Spleen (tissue), 11 donors: ENCODE measurements at regions not wholly inside any gene's neighbourhood (a gene's known extent, or its start where the extent isn't known, plus 50 kb on each side); places are given as distances from the start of the nearest gene placed in this dataset.
A peak's percentile ranks its signal among the peaks of the same experiment; 100 is the strongest.

ENCODE experiments used
- DNase-seq: peaks from one replicate; pipeline ENCODE4 v3.0.0-alpha.2; 2020
- H3K27ac ChIP-seq, 8 donors: fragments of 200-600 bp; sonication (generic) in 7 of 8; 1 replicate in 4 of 8; 2 replicates in 4 of 8; pipeline versions ENCODE4 v1.5.0 to v1.8.0; 2016 to 2021; ENCODE audit warnings: inconsistent platforms in 4 of 8, mild to moderate bottlenecking in 4 of 8, moderate library complexity in 1 of 8
- H3K27me3 ChIP-seq, 7 donors: fragments of 200-600 bp; sonication (generic) in 6 of 7; replicated peaks in 1 of 7; 1 replicate in 4 of 7; 2 replicates in 3 of 7; pipeline versions ENCODE4 v1.5.0 to v1.8.0; 2016 to 2021; ENCODE audit warnings: inconsistent platforms in 3 of 7, mild to moderate bottlenecking in 1 of 7
- H3K36me3 ChIP-seq, 6 donors: fragments of 200-600 bp; sonication (generic) in 5 of 6; 1 replicate in 4 of 6; 2 replicates in 2 of 6; pipeline versions ENCODE4 v1.5.0 to v1.8.0; 2016 to 2021; ENCODE audit warnings: inconsistent platforms in 2 of 6
- H3K4me1 ChIP-seq, 6 donors: fragments of 200-600 bp; sonication (generic) in 5 of 6; 1 replicate in 3 of 6; 2 replicates in 3 of 6; pipeline versions ENCODE4 v1.5.0 to v1.8.0; 2016 to 2021; ENCODE audit warnings: inconsistent platforms in 3 of 6
- H3K4me3 ChIP-seq, 8 donors: fragments of 200-600 bp; sonication (generic) in 7 of 8; 1 replicate in 4 of 8; 2 replicates in 4 of 8; pipeline versions ENCODE4 v1.5.0 to v1.8.0; 2016 to 2021; ENCODE audit warnings: inconsistent platforms in 4 of 8, mild to moderate bottlenecking in 4 of 8, moderate library complexity in 2 of 8
- H3K9me3 ChIP-seq, 8 donors: fragments of 200-600 bp; sonication (generic) in 7 of 8; 1 replicate in 4 of 8; 2 replicates in 4 of 8; pipeline versions ENCODE4 v1.5.0 to v1.8.0; 2016 to 2021; ENCODE audit warnings: inconsistent platforms in 4 of 8
- POLR2A ChIP-seq, 3 donors: fragments of 450-650 bp; IDR thresholded peaks; one replicate each; pipeline ENCODE4 v1.5.1; 2017; ENCODE audit warnings: antibody characterized with exemption in 3 of 3, mild to moderate bottlenecking in 1 of 3
- POLR2AphosphoS5 ChIP-seq, 3 donors: sonication (generic); formaldehyde crosslinking; IDR thresholded peaks; one replicate each; pipeline ENCODE4 v1.5.1; 2017; ENCODE audit warnings: antibody characterized with exemption in 3 of 3
- WGBS, 5 donors: extraction: QIAGEN DNeasy Blood & Tissue Kit in 3 of 5; methylation state at CpG; one replicate each; pipeline versions ENCODE4 v1.1.5 to v1.1.7; 2013 to 2018; 5-methylcytosine and 5-hydroxymethylcytosine counted together
- intact Hi-C: fragments of 100-400 bp; cut with DNase I; formaldehyde crosslinking; loops from one replicate; pipeline ENCODE4 v1.15.0; 2023; ENCODE audit warnings: low total_unique reads
- TF ChIP-seq, protein P1 (sequence below), 11 experiments: fragments of 200-600 bp in 7 of 11; fragments of 450-650 bp in 4 of 11; sonication (generic) in 4 of 11; IDR thresholded peaks in 8 of 11; conservative IDR thresholded peaks in 3 of 11; 1 replicate in 7 of 11; 2 replicates in 4 of 11; pipeline versions ENCODE4 v1.4.0 to v1.8.0; 2016 to 2021; ENCODE audit warnings: antibody characterized with exemption in 11 of 11, inconsistent platforms in 4 of 11, mild to moderate bottlenecking in 1 of 11
- donor health status: healthy with polysubstance abuse.
- donor health status: DM: no; HTN: no; CAD: no; lungs with moderate emphysema.
- donor health status: DM: no; HTN: no; CAD: no.
- donor health status: Bipolar disorder and iron deficiency.
- donor health status: healthy.
- donor health status: DM: no; HTN: no; CAD: no.
- donor health status: DM: yes; HTN: yes; CAD: no.

DNA sequence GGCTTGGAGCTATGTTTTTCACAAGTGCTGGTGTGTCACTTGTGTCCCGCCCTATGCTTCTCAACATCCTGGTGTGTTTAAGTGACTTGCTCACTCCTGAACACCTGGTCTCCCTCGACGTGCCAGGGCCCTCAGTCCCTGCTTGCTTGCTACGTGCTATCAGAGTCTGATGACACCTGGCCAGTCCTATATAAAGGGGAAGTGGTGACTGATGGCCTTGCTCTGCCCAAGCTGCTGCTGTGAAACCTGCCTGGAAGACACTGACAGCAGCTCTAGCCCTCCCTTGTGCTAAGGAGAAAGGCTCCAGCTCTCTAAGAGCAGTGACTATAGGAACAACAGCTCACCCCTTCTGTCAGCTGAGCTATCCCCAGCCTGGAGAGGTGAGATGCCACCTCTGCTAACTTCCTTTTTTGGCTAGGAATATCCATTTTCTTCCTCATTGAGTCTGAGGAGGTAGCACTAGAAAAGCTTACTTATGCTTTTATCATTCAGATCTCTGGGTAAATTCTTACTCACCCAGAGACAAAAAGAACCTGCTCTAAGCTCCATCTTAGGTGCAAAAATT is 77.2 kb upstream of the PLXNA4 start:
- no peak overlapping the region for H3K4me3 ChIP-seq
- intact Hi-C loops: no loop called here
- 48 to 65% (median 59%) methylated on average over 4 of the region's 4 CpGs for WGBS, 5 donors
- peaks cover 0 to 11% (median 4%) of the 10 kb centered on the region in 8 donors for H3K9me3 ChIP-seq
- H3K27me3 ChIP-seq: no peaks in the 10 kb centered on the region
- TF ChIP-seq POLR2AphosphoS5 (IDR thresholded peaks at IDR 0.05): peak in 1 of 3 donors; percentile 19
- TF ChIP-seq, protein P1, sequence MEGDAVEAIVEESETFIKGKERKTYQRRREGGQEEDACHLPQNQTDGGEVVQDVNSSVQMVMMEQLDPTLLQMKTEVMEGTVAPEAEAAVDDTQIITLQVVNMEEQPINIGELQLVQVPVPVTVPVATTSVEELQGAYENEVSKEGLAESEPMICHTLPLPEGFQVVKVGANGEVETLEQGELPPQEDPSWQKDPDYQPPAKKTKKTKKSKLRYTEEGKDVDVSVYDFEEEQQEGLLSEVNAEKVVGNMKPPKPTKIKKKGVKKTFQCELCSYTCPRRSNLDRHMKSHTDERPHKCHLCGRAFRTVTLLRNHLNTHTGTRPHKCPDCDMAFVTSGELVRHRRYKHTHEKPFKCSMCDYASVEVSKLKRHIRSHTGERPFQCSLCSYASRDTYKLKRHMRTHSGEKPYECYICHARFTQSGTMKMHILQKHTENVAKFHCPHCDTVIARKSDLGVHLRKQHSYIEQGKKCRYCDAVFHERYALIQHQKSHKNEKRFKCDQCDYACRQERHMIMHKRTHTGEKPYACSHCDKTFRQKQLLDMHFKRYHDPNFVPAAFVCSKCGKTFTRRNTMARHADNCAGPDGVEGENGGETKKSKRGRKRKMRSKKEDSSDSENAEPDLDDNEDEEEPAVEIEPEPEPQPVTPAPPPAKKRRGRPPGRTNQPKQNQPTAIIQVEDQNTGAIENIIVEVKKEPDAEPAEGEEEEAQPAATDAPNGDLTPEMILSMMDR (IDR thresholded peaks at IDR 0.05 in 8 of 11, conservative IDR thresholded peaks at IDR 0.05 in 3 of 11): no peak
- H3K27ac ChIP-seq: peak overlapping the region in 6 of 8 donors; percentile 11 to 80 (median 33)
- no peaks in the 10 kb centered on the region for H3K36me3 ChIP-seq
- DNase-seq: peak; percentile 78
- H3K4me1 ChIP-seq: peaks cover 10 to 41% (median 25%) of the 10 kb centered on the region in 6 donors

DNA sequence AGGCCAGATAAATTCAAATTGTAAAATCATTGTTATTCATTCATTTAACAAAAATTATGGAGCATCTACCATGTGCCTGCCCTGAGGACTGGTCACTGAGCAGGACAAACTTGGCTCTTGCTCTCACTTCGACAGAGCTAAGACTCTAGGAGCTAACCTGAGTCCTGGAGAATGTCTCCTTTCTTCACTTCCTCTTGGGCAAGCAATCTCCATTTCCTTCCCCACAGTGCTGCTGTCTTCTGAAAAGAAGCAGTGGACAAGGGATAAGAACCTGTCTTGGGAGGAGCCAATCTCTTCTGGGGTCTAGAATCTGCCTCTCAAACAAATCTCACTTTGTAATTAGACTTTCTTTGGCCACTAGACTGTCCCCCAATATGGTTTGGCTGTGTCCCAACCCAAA is 76.2 kb upstream of the PLXNA4 start:
- 43 to 92% (median 70%) methylated on average over 1 of the region's 1 CpG for WGBS, 5 donors
- no peaks in the 10 kb centered on the region for H3K36me3 ChIP-seq
- no peak for DNase-seq
- H3K27ac ChIP-seq: peak overlapping the region in 2 of 8 donors; percentile 42 to 80
- intact Hi-C loops: no loop called here
- H3K9me3 ChIP-seq: peaks cover 0 to 2% (median under 1%) of the 10 kb centered on the region in 8 donors
- no peak for TF ChIP-seq POLR2A (IDR thresholded peaks at IDR 0.05)
- TF ChIP-seq POLR2AphosphoS5 (IDR thresholded peaks at IDR 0.05): no peak
- TF ChIP-seq, protein P1 (IDR thresholded peaks at IDR 0.05 in 8 of 11, conservative IDR thresholded peaks at IDR 0.05 in 3 of 11): no peak
- no peaks in the 10 kb centered on the region for H3K27me3 ChIP-seq
- H3K4me1 ChIP-seq: peaks cover 10 to 41% (median 25%) of the 10 kb centered on the region in 6 donors
- no peak overlapping the region for H3K4me3 ChIP-seq

DNA sequence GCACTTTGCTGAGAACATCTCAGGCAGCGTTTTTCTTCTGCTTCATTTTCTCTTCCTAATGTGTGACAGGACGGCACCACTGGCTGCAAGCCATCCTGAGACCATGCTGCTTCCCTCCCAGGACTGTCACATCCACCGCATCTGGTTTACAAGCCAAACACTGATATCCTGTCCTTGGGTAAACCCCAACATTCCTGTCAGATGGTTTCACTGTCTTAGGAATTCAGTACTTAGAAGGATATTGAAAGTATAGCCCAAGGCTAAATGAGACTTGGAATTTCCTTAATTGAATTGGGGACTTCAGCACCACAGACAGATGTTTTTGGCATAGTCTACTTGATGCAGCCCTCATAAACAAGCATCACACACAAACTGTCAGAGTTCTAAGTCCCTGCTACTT is 74.2 kb upstream of the PLXNA4 start:
- DNase-seq: no peak
- WGBS, 5 donors: 44 to 63% (median 52%) methylated on average over 3 of the region's 3 CpGs
- TF ChIP-seq POLR2AphosphoS5 (IDR thresholded peaks at IDR 0.05) (peak in 1 of 3 donors; percentile 29), POLR2A (IDR thresholded peaks at IDR 0.05) (no peak)
- TF ChIP-seq, protein P1 (IDR thresholded peaks at IDR 0.05 in 8 of 11, conservative IDR thresholded peaks at IDR 0.05 in 3 of 11): no peak
- Histone ChIP-seq H3K4me1 (peaks cover 7 to 28% (median 20%) of the 10 kb centered on the region in 6 donors), H3K4me3 (no peak overlapping the region), H3K36me3 (no peaks in the 10 kb centered on the region), H3K9me3 (no peaks in the 10 kb centered on the region), H3K27ac (no peak overlapping the region), H3K27me3 (no peaks in the 10 kb centered on the region)
- intact Hi-C loops: no loop called here

DNA sequence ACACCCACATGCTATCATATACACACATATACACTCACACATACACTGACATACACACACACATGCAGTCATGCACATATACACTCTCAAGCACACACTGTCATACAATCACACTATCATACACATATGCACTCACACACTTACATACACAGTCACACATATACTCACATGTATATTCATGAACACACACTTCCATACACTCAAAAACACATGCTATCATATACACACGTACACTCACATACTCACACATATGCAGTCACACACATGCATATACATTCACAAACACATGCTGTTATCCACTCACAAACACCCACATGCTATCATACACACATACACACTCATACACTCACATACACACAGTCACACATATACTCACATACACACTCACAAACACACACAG is 71.0 kb upstream of the PLXNA4 start:
- peaks cover 0 to 5% (median 0%) of the 10 kb centered on the region in 6 donors for H3K4me1 ChIP-seq
- no peak overlapping the region for H3K4me3 ChIP-seq
- TF ChIP-seq POLR2AphosphoS5 (IDR thresholded peaks at IDR 0.05) (no peak), POLR2A (IDR thresholded peaks at IDR 0.05) (no peak)
- TF ChIP-seq, protein P1 (IDR thresholded peaks at IDR 0.05 in 8 of 11, conservative IDR thresholded peaks at IDR 0.05 in 3 of 11): no peak
- intact Hi-C loops: no loop called here
- 89 to 100% (median 97%) methylated on average over 1 of the region's 1 CpG for WGBS, 5 donors
- H3K9me3 ChIP-seq: no peaks in the 10 kb centered on the region
- DNase-seq: no peak
- H3K27me3 ChIP-seq: no peaks in the 10 kb centered on the region
- H3K27ac ChIP-seq: no peak overlapping the region
- H3K36me3 ChIP-seq: no peaks in the 10 kb centered on the region
